Calu3 (cell line): ENCODE measurements at regions not wholly inside any gene's neighbourhood (a gene's known extent, or its start where the extent isn't known, plus 50 kb on each side); places are given as distances from the start of the nearest gene placed in this dataset.

Source experiments
- BruUV-seq: library from RNA; stranded (reverse); fragments of 400-500 nt; replicated peaks from 2 replicates; lab custom pipeline; 2021; lab: Mats Ljungman, UMichigan
- CTCF ChIA-PET: fragments of 300-600 bp; sonication (Branson Sonifier 250); formaldehyde crosslinking; loops from one replicate; lab custom pipeline; 2022; ENCODE audit warnings: antibody characterized with exemption; lab: Charles Lee
- DNase-seq: peaks from one replicate; pipeline ENCODE4 v3.0.0; 2022
- H3K27ac Mint-ChIP-seq: one replicate; pipeline ENCODE4 v1.8.0; 2022; ENCODE audit warnings: mixed read lengths; ENCODE audit not compliant: unreplicated experiment
- H3K27me3 Mint-ChIP-seq: one replicate; pipeline ENCODE4 v1.8.0; 2022; ENCODE audit warnings: mixed read lengths; ENCODE audit not compliant: unreplicated experiment
- H3K36me3 Mint-ChIP-seq: one replicate; pipeline ENCODE4 v1.8.0; 2022; ENCODE audit warnings: mild to moderate bottlenecking, moderate library complexity, mixed read lengths; ENCODE audit not compliant: insufficient read depth, unreplicated experiment
- H3K4me1 Mint-ChIP-seq: one replicate; pipeline ENCODE4 v1.8.0; 2022; ENCODE audit warnings: mild to moderate bottlenecking, low read depth, mixed read lengths; ENCODE audit not compliant: unreplicated experiment
- H3K4me3 Mint-ChIP-seq: one replicate; pipeline ENCODE4 v1.8.0; 2022; ENCODE audit warnings: mild to moderate bottlenecking, low read depth, moderate library complexity, mixed read lengths; ENCODE audit not compliant: unreplicated experiment
- H3K9me3 Mint-ChIP-seq: one replicate; pipeline ENCODE4 v1.8.0; 2022; ENCODE audit warnings: low read depth, mixed read lengths; ENCODE audit not compliant: unreplicated experiment
- CTCF ChIP-seq: fragments of 200-600 bp; IDR thresholded peaks from one replicate; pipeline ENCODE4 v1.8.0; 2022; ENCODE audit warnings: antibody characterized with exemption; ENCODE audit not compliant: unreplicated experiment
- intact Hi-C: fragments of 100-400 bp; cut with micrococcal nuclease; formaldehyde crosslinking; loops from one replicate; pipeline ENCODE4 v1.10.0; 2022; ENCODE audit not compliant: unreplicated experiment

GRCh38 chr11:91819777-91820176 lies 404.8 kb upstream of the FAT3 start:
- Mint-ChIP-seq H3K27ac (no peak overlapping the region), H3K4me3 (no peak overlapping the region), H3K9me3 (no peaks in the 10 kb centered on the region), H3K27me3 (no peaks in the 10 kb centered on the region), H3K4me1 (no peaks in the 10 kb centered on the region), H3K36me3 (no peaks in the 10 kb centered on the region)
- no TSS peak for BruUV-seq
- CTCF ChIA-PET, result no interaction called here
- no peak for TF ChIP-seq CTCF
- intact Hi-C loops, result no loop called here
- no peak for DNase-seq

DNA sequence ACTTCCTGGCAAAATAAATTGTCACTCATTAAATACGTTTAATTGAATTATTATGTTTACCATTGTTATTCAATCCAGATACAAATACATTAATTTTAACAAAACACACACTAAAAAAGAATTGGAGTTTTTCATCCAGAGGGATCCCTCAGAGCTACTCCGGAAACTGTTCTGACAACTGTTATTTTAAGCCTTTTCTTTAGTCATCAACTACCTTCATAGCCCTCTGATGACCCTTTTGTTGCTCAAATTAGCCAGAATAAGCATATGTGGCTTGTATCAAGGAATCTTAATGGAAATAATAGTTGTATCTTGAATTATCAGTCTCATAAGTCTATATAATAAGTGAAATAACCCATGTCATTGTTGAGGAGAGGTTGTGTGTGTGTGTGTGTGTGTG lies 405.4 kb upstream of the FAT3 start:
- CTCF ChIA-PET, result no interaction called here
- H3K9me3 Mint-ChIP-seq, result no peaks in the 10 kb centered on the region
- H3K4me1 Mint-ChIP-seq, result no peaks in the 10 kb centered on the region
- H3K4me3 Mint-ChIP-seq, result no peak overlapping the region
- H3K36me3 Mint-ChIP-seq, result no peaks in the 10 kb centered on the region
- intact Hi-C loops, result no loop called here
- H3K27me3 Mint-ChIP-seq, result no peaks in the 10 kb centered on the region
- no peak for TF ChIP-seq CTCF
- DNase-seq, result no peak
- H3K27ac Mint-ChIP-seq, result no peak overlapping the region
- BruUV-seq, result no TSS peak

DNA sequence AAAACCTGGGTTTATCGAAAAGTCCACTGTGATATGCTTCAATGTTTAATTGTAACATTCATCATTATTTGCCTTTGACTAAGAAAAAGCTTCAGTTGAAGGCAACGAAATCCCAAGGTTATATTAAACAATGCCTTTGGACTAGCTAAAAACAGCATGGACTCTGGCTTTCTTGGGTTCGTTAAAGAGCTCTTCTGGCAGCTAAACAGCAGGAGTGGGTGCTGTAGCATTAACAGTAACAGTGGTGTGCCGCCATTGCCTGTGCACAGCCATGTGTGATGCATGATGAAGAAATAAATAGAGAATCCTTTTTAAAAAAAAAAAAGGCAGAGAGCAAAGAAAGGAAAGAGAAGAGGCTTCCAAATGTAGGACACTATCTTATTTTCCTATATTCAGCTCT lies 406.6 kb upstream of the FAT3 start:
- no peaks in the 10 kb centered on the region for H3K36me3 Mint-ChIP-seq
- no TSS peak for BruUV-seq
- H3K4me1 Mint-ChIP-seq, result no peaks in the 10 kb centered on the region
- CTCF ChIA-PET, result no interaction called here
- H3K9me3 Mint-ChIP-seq, result no peaks in the 10 kb centered on the region
- H3K4me3 Mint-ChIP-seq, result no peak overlapping the region
- no peaks in the 10 kb centered on the region for H3K27me3 Mint-ChIP-seq
- no peak overlapping the region for H3K27ac Mint-ChIP-seq
- intact Hi-C loops, result no loop called here
- no peak for DNase-seq
- TF ChIP-seq CTCF, result no peak

DNA sequence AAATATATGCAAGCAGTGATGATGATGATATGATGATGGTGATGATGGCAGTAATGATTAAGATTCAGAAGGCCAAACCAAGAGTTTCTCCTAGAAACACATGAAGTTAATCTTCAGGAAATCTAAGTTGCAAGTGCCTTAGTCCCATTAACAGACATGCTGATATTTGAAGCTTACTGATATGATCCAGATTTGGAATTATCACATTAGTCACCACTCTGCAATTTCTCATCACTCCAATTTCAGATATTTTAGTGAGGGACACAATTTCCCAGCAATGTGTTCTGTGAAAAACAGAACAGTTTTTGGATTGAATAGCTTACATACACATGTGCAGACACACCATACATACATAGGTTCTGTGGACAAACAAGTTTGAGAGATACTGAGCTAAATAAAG lies 411.4 kb upstream of the FAT3 start:
- no peak for DNase-seq
- no peak overlapping the region for H3K27ac Mint-ChIP-seq
- no peaks in the 10 kb centered on the region for H3K9me3 Mint-ChIP-seq
- CTCF ChIA-PET, result no interaction called here
- no peak for TF ChIP-seq CTCF
- intact Hi-C loops, result no loop called here
- H3K27me3 Mint-ChIP-seq, result no peaks in the 10 kb centered on the region
- H3K4me3 Mint-ChIP-seq, result no peak overlapping the region
- no peaks in the 10 kb centered on the region for H3K4me1 Mint-ChIP-seq
- no TSS peak for BruUV-seq
- H3K36me3 Mint-ChIP-seq, result no peaks in the 10 kb centered on the region
